Lower leg skin (tissue), 4 donors: ENCODE measurements at regions not wholly inside any gene's neighbourhood (a gene's known extent, or its start where the extent isn't known, plus 50 kb on each side); places are given as distances from the start of the nearest gene placed in this dataset.

ENCODE experiments used
- DNase-seq, 2 donors: peaks; one replicate each; pipeline ENCODE4 v3.0.0-alpha.2; 2019; ENCODE audit warnings: low spot score in 2 of 2
- H3K4me3 ChIP-seq: fragments of 200-600 bp; sonication (generic); 2 replicates; pipeline ENCODE4 v1.5.1; 2017; ENCODE audit warnings: mild to moderate bottlenecking, low read depth; ENCODE audit not compliant: poor library complexity, severe bottlenecking
- CTCF ChIP-seq, 3 donors: fragments of 450-650 bp; IDR thresholded peaks; one replicate each; pipeline ENCODE4 v1.5.1; 2016; ENCODE audit warnings: antibody characterized with exemption in 3 of 3, mild to moderate bottlenecking in 3 of 3, moderate library complexity in 2 of 3
- POLR2A ChIP-seq, 2 donors: fragments of 450-650 bp; IDR thresholded peaks; one replicate each; pipeline ENCODE4 v1.6.1; 2016 to 2017; ENCODE audit warnings: antibody characterized with exemption in 2 of 2, mild to moderate bottlenecking in 1 of 2, moderate library complexity in 1 of 2
- WGBS, 2 donors: methylation state at CpG; one replicate each; pipeline ENCODE4 v1.1.5; 2018; 5-methylcytosine and 5-hydroxymethylcytosine counted together
- intact Hi-C: fragments of 100-400 bp; cut with DNase I; formaldehyde crosslinking; loops from one replicate; pipeline ENCODE4 v1.15.0; 2023; ENCODE audit warnings: low total_unique reads

GRCh38 chrX:125407314-125407713 lies 87.6 kb downstream of the TEX13C start:
- intact Hi-C loops = no loop called here
- 40 to 50% methylated on average over 1 of the region's 1 CpG for WGBS, 2 donors
- no peak overlapping the region for H3K4me3 ChIP-seq
- TF ChIP-seq CTCF (IDR thresholded peaks at IDR 0.05) (no peak), POLR2A (IDR thresholded peaks at IDR 0.05) (no peak)
- no peak for DNase-seq

- intact Hi-C loops = no loop called here
- DNase-seq = no peak
- H3K4me3 ChIP-seq = no peak overlapping the region
- 83 to 98% methylated on average over 4 of the region's 4 CpGs for WGBS, 2 donors
- TF ChIP-seq CTCF (IDR thresholded peaks at IDR 0.05) = no peak
- TF ChIP-seq POLR2A (IDR thresholded peaks at IDR 0.05) = no peak
Observed at GRCh38 chrX:125420809-125421208, 101.1 kb downstream of the TEX13C start.

GRCh38 chrX:125422986-125423385 lies 103.3 kb downstream of the TEX13C start:
- DNase-seq = no peak
- intact Hi-C loops = no loop called here
- H3K4me3 ChIP-seq = no peak overlapping the region
- TF ChIP-seq POLR2A (IDR thresholded peaks at IDR 0.05) (no peak), CTCF (IDR thresholded peaks at IDR 0.05) (no peak)
- 70 to 95% methylated on average over 3 of the region's 3 CpGs for WGBS, 2 donors

- TF ChIP-seq POLR2A (IDR thresholded peaks at IDR 0.05) = no peak
- no peak for TF ChIP-seq CTCF (IDR thresholded peaks at IDR 0.05)
- no peak overlapping the region for H3K4me3 ChIP-seq
- 37 to 44% methylated on average over 1 of the region's 1 CpG for whole genome bisulfite sequencing, 2 donors
- intact Hi-C loops = no loop called here
- DNase-seq = no peak
Observed at GRCh38 chrX:125424536-125424935, 104.9 kb downstream of the TEX13C start.

- H3K4me3 ChIP-seq = no peak overlapping the region
- no peak for DNase-seq
- intact Hi-C loops = no loop called here
- no peak for TF ChIP-seq POLR2A (IDR thresholded peaks at IDR 0.05)
- no peak for TF ChIP-seq CTCF (IDR thresholded peaks at IDR 0.05)
Observed at GRCh38 chrX:125436855-125437254, 117.2 kb downstream of the TEX13C start.

GRCh38 chrX:125439194-125439849 lies 119.7 kb downstream of the TEX13C start:
- no peak overlapping the region for H3K4me3 ChIP-seq
- TF ChIP-seq POLR2A (IDR thresholded peaks at IDR 0.05) (no peak), CTCF (IDR thresholded peaks at IDR 0.05) (no peak)
- 67 to 80% methylated on average over 3 of the region's 3 CpGs for WGBS, 2 donors
- intact Hi-C loops = no loop called here
- no peak for DNase-seq
